ENCODE measurements at regions not wholly inside any gene's neighbourhood (a gene's known extent, or its start where the extent isn't known, plus 50 kb on each side); places are given as distances from the start of the nearest gene placed in this dataset.

DNA sequence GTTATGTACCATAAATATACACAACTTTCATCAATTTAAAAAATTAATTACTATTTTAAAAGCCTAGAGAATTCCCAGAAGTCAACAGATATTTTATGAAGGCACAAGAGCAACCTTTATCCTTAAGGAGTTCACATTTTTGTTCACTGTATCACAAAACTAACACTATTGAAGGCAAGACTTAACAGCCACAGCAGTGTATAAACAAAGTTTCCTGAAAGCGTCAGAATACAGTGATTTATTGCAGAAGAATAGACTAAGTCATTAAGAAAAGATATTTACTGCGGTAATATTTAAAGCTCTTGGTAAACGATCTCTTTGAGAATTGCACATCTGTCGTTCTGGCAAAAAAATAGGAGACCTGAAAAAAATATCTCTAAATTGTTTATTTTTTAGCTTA, 419.3 kb upstream of the NBEA start:
- intact Hi-C loops (cut with DNase I; ENCODE audit: low total_unique reads): no loop called here
- TF ChIP-seq POLR2AphosphoS5 (IDR thresholded peaks at IDR 0.05): no peak
- no peak for TF ChIP-seq CTCF (IDR thresholded peaks at IDR 0.05 in 8 of 11, conservative IDR thresholded peaks at IDR 0.05 in 3 of 11)
- TF ChIP-seq POLR2A (IDR thresholded peaks at IDR 0.05): no peak
- 68 to 73% (median 71%) methylated on average over 4 of the region's 4 CpGs for WGBS, 5 donors
- Histone ChIP-seq H3K4me3 (no peak overlapping the region), H3K36me3 (no peaks in the 10 kb centered on the region), H3K9me3 (no peaks in the 10 kb centered on the region), H3K27me3 (replicated peaks in 1 of 7) (no peaks in the 10 kb centered on the region), H3K4me1 (no peaks in the 10 kb centered on the region), H3K27ac (no peak overlapping the region)
- no peak for DNase-seq

DNA sequence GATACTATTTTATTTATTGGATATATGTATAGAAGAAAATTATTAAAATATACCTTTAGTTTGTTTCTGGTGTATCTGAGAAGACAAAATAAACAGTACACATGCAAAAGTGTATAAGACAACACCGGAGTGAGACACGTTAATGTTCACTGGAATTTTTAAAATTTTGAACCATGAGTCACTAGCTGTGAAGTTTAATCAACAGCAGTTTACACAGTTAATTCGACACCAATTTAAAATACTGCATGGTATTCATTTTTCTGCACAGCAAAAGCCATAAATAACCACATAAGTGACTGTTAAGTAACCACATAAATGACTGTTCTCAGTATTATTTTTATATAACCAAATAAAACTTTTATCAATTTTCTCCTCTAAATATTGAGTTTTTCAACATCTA, 418.7 kb upstream of the NBEA start:
- Histone ChIP-seq H3K27me3 (replicated peaks in 1 of 7) (no peaks in the 10 kb centered on the region), H3K36me3 (no peaks in the 10 kb centered on the region), H3K9me3 (no peaks in the 10 kb centered on the region), H3K4me1 (no peaks in the 10 kb centered on the region), H3K27ac (no peak overlapping the region), H3K4me3 (no peak overlapping the region)
- no peak for TF ChIP-seq POLR2A (IDR thresholded peaks at IDR 0.05)
- no peak for TF ChIP-seq CTCF (IDR thresholded peaks at IDR 0.05 in 8 of 11, conservative IDR thresholded peaks at IDR 0.05 in 3 of 11)
- TF ChIP-seq POLR2AphosphoS5 (IDR thresholded peaks at IDR 0.05): no peak
- DNase-seq: no peak
- WGBS, 5 donors: 67 to 81% (median 77%) methylated on average over 3 of the region's 3 CpGs
- intact Hi-C loops (cut with DNase I; ENCODE audit: low total_unique reads): no loop called here

- no peak for DNase-seq
- TF ChIP-seq CTCF (IDR thresholded peaks at IDR 0.05 in 8 of 11, conservative IDR thresholded peaks at IDR 0.05 in 3 of 11): no peak
- TF ChIP-seq POLR2A (IDR thresholded peaks at IDR 0.05): no peak
- TF ChIP-seq POLR2AphosphoS5 (IDR thresholded peaks at IDR 0.05): no peak
- Histone ChIP-seq H3K9me3 (peaks cover 0 to 29% (median 10%) of the 10 kb centered on the region in 8 donors), H3K27me3 (replicated peaks in 1 of 7) (no peaks in the 10 kb centered on the region), H3K36me3 (no peaks in the 10 kb centered on the region), H3K4me1 (no peaks in the 10 kb centered on the region), H3K4me3 (no peak overlapping the region), H3K27ac (no peak overlapping the region)
- intact Hi-C loops (cut with DNase I; ENCODE audit: low total_unique reads): no loop called here
- 75 to 92% (median 89%) methylated on average over 2 of the region's 2 CpGs for WGBS, 5 donors
Observed at GRCh38 chr13:34533941-34534340, 408.1 kb upstream of the NBEA start.

DNA sequence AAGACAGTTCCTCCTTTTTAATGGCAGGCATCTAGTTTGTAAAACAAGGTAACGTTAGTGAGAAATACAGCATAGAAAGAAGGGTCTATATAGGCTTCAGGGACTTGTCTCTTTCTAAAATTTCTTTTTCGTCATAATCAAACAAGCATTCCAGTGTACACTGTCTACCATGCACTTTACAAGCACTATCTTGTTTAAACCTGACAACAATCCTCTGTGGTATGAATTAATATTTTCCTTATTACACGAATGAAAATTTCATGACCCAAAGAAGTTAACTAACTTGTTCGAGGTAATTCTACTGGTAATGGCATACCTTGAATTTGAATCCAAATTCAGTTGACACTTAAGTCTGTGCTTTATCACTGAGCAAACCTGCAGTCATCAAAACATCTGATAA, 399.7 kb upstream of the NBEA start:
- intact Hi-C loops (cut with DNase I; ENCODE audit: low total_unique reads): no loop called here
- Histone ChIP-seq H3K4me3 (no peak overlapping the region), H3K27ac (no peak overlapping the region), H3K36me3 (no peaks in the 10 kb centered on the region), H3K9me3 (no peaks in the 10 kb centered on the region), H3K4me1 (no peaks in the 10 kb centered on the region), H3K27me3 (replicated peaks in 1 of 7) (no peaks in the 10 kb centered on the region)
- TF ChIP-seq POLR2AphosphoS5 (IDR thresholded peaks at IDR 0.05) (no peak), POLR2A (IDR thresholded peaks at IDR 0.05) (no peak), CTCF (IDR thresholded peaks at IDR 0.05 in 8 of 11, conservative IDR thresholded peaks at IDR 0.05 in 3 of 11) (no peak)
- 76 to 91% (median 83%) methylated on average over 4 of the region's 4 CpGs for WGBS, 5 donors
- no peak for DNase-seq

Measured in spleen (tissue), 11 donors.